Type B pancreatic cell (in vitro differentiated cells): ENCODE measurements at regions not wholly inside any gene's neighbourhood (a gene's known extent, or its start where the extent isn't known, plus 50 kb on each side); places are given as distances from the start of the nearest gene placed in this dataset.
A peak's percentile ranks its signal among the peaks of the same experiment; 100 is the strongest.

Experiments
- DNase-seq: peaks from one replicate; pipeline ENCODE4 v3.0.0; 2021; ENCODE audit warnings: mixed read lengths; ENCODE audit not compliant: unreplicated experiment; ENCODE audit errors: extremely low spot score
- H3K27ac Mint-ChIP-seq: 2 replicates; pipeline ENCODE4 v1.8.0; 2021; ENCODE audit warnings: mild to moderate bottlenecking, mixed read lengths
- H3K27me3 Mint-ChIP-seq: 2 replicates; pipeline ENCODE4 v1.8.0; 2021; ENCODE audit warnings: mixed read lengths
- H3K36me3 Mint-ChIP-seq: 2 replicates; pipeline ENCODE4 v1.8.0; 2021; ENCODE audit warnings: mixed read lengths
- H3K4me1 Mint-ChIP-seq: one replicate; pipeline ENCODE4 v1.8.0; 2021; ENCODE audit warnings: mixed read lengths; ENCODE audit not compliant: unreplicated experiment
- H3K4me3 Mint-ChIP-seq: 2 replicates; pipeline ENCODE4 v1.8.0; 2021; ENCODE audit warnings: mild to moderate bottlenecking, mixed read lengths
- H3K9me3 Mint-ChIP-seq: 2 replicates; pipeline ENCODE4 v1.8.0; 2021; ENCODE audit warnings: mixed read lengths
- CTCF ChIP-seq: fragments of 200-600 bp; sonication (generic); conservative IDR thresholded peaks from 2 replicates; pipeline ENCODE4 v1.5.0; 2021; ENCODE audit warnings: antibody characterized with exemption, mild to moderate bottlenecking

- Mint-ChIP-seq H3K9me3 (no peaks in the 10 kb centered on the region), H3K27ac (no peak overlapping the region), H3K36me3 (no peaks in the 10 kb centered on the region)
Observed at GRCh38 chr20:51987812-51988211, 185.5 kb upstream of the SALL4 start.

DNA sequence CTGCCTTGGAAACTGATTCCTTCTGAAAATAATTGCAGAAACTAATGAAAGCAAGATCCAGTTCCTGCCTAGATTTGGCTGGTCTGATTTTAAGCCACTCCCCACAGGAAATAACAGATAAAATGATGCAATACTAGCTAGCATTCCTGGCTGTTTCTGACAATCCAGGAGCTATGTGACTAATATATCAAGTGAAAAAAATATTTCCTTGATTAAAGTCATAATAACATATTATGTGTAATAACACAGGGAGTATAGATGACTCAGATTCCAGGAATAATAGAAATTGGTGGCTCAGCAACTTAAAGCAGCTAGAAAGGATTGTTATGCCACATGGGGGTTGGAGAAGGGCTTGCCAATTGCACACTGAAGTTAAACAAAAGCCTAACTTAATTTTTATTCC lies 182.7 kb upstream of the SALL4 start:
- Mint-ChIP-seq H3K4me1 (peaks cover 10% of the 10 kb centered on the region), H3K4me3 (no peak overlapping the region), H3K9me3 (no peaks in the 10 kb centered on the region), H3K36me3 (no peaks in the 10 kb centered on the region), H3K27ac (peak overlapping the region; percentile 24), H3K27me3 (no peaks in the 10 kb centered on the region)
- TF ChIP-seq CTCF = no peak
- no peak for DNase-seq

More at GRCh38 chr20:51987812-51988211, 185.5 kb upstream of the SALL4 start:
- no peaks in the 10 kb centered on the region for H3K27me3 Mint-ChIP-seq
- DNase-seq = no peak
- H3K4me1 Mint-ChIP-seq = peaks cover 10% of the 10 kb centered on the region
- H3K4me3 Mint-ChIP-seq = no peak overlapping the region
- no peak for TF ChIP-seq CTCF

GRCh38 chr20:51980277-51980676 lies 178.0 kb upstream of the SALL4 start:
- no peaks in the 10 kb centered on the region for H3K27me3 Mint-ChIP-seq
- H3K4me3 Mint-ChIP-seq = no peak overlapping the region
- no peak for DNase-seq
- H3K27ac Mint-ChIP-seq = no peak overlapping the region
- no peaks in the 10 kb centered on the region for H3K36me3 Mint-ChIP-seq
- H3K9me3 Mint-ChIP-seq = peaks cover 9% of the 10 kb centered on the region
- peaks cover 16% of the 10 kb centered on the region for H3K4me1 Mint-ChIP-seq
- TF ChIP-seq CTCF = no peak

- peaks cover 9% of the 10 kb centered on the region for H3K9me3 Mint-ChIP-seq
Observed at GRCh38 chr20:51979226-51979625, 176.9 kb upstream of the SALL4 start.

GRCh38 chr20:51978070-51978501 lies 175.8 kb upstream of the SALL4 start:
- no peaks in the 10 kb centered on the region for H3K36me3 Mint-ChIP-seq
- TF ChIP-seq CTCF = no peak
- no peaks in the 10 kb centered on the region for H3K27me3 Mint-ChIP-seq
- peaks cover 6% of the 10 kb centered on the region for H3K4me1 Mint-ChIP-seq
- H3K9me3 Mint-ChIP-seq = peaks cover 9% of the 10 kb centered on the region
- no peak overlapping the region for H3K27ac Mint-ChIP-seq
- DNase-seq = no peak
- no peak overlapping the region for H3K4me3 Mint-ChIP-seq

More at GRCh38 chr20:51979226-51979625, 176.9 kb upstream of the SALL4 start:
- Mint-ChIP-seq H3K4me3 (no peak overlapping the region), H3K36me3 (no peaks in the 10 kb centered on the region), H3K27me3 (no peaks in the 10 kb centered on the region), H3K4me1 (peaks cover 10% of the 10 kb centered on the region), H3K27ac (no peak overlapping the region)
- DNase-seq = no peak
- TF ChIP-seq CTCF = no peak

DNA sequence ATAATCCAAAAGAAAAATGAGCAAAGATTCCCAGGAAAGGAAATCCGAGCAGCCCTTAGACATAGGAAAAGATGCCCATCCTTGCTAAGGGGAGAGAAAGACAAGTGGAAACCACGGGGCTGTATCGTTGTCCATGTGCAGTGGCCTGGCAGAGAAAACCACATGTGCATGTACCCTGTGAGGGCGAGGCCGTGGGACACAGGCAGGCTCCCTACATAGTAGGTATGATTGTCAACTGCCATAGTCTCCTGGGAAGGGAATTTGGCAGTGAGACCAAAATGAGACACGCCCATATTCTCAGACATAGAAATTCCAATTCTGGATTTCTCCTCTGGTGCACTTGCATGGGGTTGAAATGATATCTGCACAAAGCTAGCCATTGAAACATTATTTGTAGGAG lies 169.7 kb upstream of the SALL4 start:
- Mint-ChIP-seq H3K27me3 (no peaks in the 10 kb centered on the region), H3K4me3 (no peak overlapping the region), H3K9me3 (no peaks in the 10 kb centered on the region), H3K36me3 (no peaks in the 10 kb centered on the region), H3K27ac (no peak overlapping the region), H3K4me1 (no peaks in the 10 kb centered on the region)
- DNase-seq = no peak
- TF ChIP-seq CTCF = no peak
